ENCODE measurements at regions not wholly inside any gene's neighbourhood (a gene's known extent, or its start where the extent isn't known, plus 50 kb on each side); places are given as distances from the start of the nearest gene placed in this dataset.

DNA sequence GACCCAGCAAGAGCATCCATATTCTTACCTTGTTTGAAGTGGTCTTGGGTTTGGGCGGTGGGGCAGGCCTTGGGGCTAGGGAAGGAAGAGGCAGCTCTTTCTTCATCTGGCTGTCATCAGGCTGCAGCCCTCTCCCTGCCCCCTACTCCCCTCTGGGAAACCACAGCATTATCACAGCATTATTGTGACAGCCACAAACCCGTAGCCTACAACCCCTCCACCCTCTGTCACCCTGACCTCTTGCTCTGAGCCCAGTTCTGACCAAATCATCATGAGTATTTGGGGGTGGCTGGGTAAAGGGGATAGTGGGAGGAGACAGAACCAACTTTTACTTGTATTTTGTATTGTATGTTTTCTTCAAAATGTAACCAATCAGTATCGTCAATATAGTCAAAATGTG, 94.3 kb upstream of the ARRDC3 start:
- ATAC-seq (no peak), FAIRE-seq (no peak), DNase-seq (ENCODE audit: low read depth, low spot score) (no peak)
- H3K4me1 ChIP-seq (ENCODE audit: control insufficient read depth, insufficient read depth, low read length) = no peaks in the 10 kb centered on the region
- no peaks in the 10 kb centered on the region for H4K20me1 ChIP-seq (ENCODE audit: control insufficient read depth, insufficient read depth)
- CTCF ChIA-PET = no interaction called here
- no peak overlapping the region for H3K4me2 ChIP-seq (ENCODE audit: control insufficient read depth, insufficient read depth)
- no peaks in the 10 kb centered on the region for H3K9me3 ChIP-seq (replicated peaks; ENCODE audit: control insufficient read depth, insufficient read depth, low read length)
- RAD21 ChIA-PET (ENCODE audit: unreplicated experiment) = no interaction called here
- no peaks in the 10 kb centered on the region for H3K27me3 ChIP-seq (replicated peaks in 1 of 2; ENCODE audit: control insufficient read depth in 2 of 2, insufficient read depth in 2 of 2, low read length in 1 of 2)
- POLR2A ChIA-PET = no interaction called here
- no peaks in the 10 kb centered on the region for H3K79me2 ChIP-seq (ENCODE audit: control insufficient read depth, insufficient read depth, low read length)
- in situ Hi-C loops (cut with MboI) (no loop called here), intact Hi-C loops (cut with micrococcal nuclease; ENCODE audit: unreplicated experiment) (no loop called here)
- 41% methylated on average over 3 of the region's 3 CpGs for WGBS (ENCODE audit: insufficient coverage, insufficient replicate concordance, low lambda C conversion rate, missing lambda C conversion rate)
- H3K9ac ChIP-seq (ENCODE audit: control insufficient read depth, insufficient read depth, low read length) = no peak overlapping the region
- BruUV-seq (replicated peaks) = no TSS peak
- no peaks in the 10 kb centered on the region for H3K36me3 ChIP-seq (ENCODE audit: control insufficient read depth in 2 of 2, insufficient read depth in 2 of 2, low read length in 1 of 2)
- H3K4me3 ChIP-seq = no peak overlapping the region
- SMC1A ChIA-PET (ENCODE audit: uncharacterized antibody, unreplicated experiment) = no interaction called here
- H2AFZ ChIP-seq (ENCODE audit: control insufficient read depth, low read depth, low read length) = no peak overlapping the region
- no peak overlapping the region for H3K27ac ChIP-seq (ENCODE audit: control insufficient read depth, insufficient read depth)
- TF ChIP-seq YY1 (IDR thresholded peaks at IDR 0.05; ENCODE audit: low read depth, low read length) (no peak), ZNF217 (IDR thresholded peaks at IDR 0.05) (no peak), BACH1 (IDR thresholded peaks at IDR 0.05; ENCODE audit: borderline replicate concordance) (no peak), JUND (IDR thresholded peaks at IDR 0.05; ENCODE audit: low read depth, low read length) (no peak), KAT2A (conservative IDR thresholded peaks at IDR 0.05; ENCODE audit: control insufficient read depth, low read depth, low read length) (no peak), SUZ12 (IDR thresholded peaks at IDR 0.05; ENCODE audit: unreplicated experiment) (no peak), ZZZ3 (IDR thresholded peaks at IDR 0.05; ENCODE audit: control insufficient read depth, insufficient read length, low read depth) (no peak), CHD1 (IDR thresholded peaks at IDR 0.05; ENCODE audit: low read depth, low read length) (no peak), PAX8 (IDR thresholded peaks at IDR 0.05) (no peak), TCF7 (IDR thresholded peaks at IDR 0.05; ENCODE audit: borderline replicate concordance) (no peak), JUNB (IDR thresholded peaks at IDR 0.05) (no peak), CHD2 (IDR thresholded peaks at IDR 0.05; ENCODE audit: borderline replicate concordance, low read depth, low read length) (no peak), NR2C1 (IDR thresholded peaks at IDR 0.05) (no peak), LARP7 (IDR thresholded peaks at IDR 0.05) (no peak)
- TF ChIP-seq, protein P1, sequence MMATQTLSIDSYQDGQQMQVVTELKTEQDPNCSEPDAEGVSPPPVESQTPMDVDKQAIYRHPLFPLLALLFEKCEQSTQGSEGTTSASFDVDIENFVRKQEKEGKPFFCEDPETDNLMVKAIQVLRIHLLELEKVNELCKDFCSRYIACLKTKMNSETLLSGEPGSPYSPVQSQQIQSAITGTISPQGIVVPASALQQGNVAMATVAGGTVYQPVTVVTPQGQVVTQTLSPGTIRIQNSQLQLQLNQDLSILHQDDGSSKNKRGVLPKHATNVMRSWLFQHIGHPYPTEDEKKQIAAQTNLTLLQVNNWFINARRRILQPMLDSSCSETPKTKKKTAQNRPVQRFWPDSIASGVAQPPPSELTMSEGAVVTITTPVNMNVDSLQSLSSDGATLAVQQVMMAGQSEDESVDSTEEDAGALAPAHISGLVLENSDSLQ (IDR thresholded peaks at IDR 0.05) = no peak
- TF ChIP-seq, protein P2, sequence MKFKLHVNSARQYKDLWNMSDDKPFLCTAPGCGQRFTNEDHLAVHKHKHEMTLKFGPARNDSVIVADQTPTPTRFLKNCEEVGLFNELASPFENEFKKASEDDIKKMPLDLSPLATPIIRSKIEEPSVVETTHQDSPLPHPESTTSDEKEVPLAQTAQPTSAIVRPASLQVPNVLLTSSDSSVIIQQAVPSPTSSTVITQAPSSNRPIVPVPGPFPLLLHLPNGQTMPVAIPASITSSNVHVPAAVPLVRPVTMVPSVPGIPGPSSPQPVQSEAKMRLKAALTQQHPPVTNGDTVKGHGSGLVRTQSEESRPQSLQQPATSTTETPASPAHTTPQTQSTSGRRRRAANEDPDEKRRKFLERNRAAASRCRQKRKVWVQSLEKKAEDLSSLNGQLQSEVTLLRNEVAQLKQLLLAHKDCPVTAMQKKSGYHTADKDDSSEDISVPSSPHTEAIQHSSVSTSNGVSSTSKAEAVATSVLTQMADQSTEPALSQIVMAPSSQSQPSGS (IDR thresholded peaks at IDR 0.05; ENCODE audit: low read length) = no peak
- TF ChIP-seq, protein P3, sequence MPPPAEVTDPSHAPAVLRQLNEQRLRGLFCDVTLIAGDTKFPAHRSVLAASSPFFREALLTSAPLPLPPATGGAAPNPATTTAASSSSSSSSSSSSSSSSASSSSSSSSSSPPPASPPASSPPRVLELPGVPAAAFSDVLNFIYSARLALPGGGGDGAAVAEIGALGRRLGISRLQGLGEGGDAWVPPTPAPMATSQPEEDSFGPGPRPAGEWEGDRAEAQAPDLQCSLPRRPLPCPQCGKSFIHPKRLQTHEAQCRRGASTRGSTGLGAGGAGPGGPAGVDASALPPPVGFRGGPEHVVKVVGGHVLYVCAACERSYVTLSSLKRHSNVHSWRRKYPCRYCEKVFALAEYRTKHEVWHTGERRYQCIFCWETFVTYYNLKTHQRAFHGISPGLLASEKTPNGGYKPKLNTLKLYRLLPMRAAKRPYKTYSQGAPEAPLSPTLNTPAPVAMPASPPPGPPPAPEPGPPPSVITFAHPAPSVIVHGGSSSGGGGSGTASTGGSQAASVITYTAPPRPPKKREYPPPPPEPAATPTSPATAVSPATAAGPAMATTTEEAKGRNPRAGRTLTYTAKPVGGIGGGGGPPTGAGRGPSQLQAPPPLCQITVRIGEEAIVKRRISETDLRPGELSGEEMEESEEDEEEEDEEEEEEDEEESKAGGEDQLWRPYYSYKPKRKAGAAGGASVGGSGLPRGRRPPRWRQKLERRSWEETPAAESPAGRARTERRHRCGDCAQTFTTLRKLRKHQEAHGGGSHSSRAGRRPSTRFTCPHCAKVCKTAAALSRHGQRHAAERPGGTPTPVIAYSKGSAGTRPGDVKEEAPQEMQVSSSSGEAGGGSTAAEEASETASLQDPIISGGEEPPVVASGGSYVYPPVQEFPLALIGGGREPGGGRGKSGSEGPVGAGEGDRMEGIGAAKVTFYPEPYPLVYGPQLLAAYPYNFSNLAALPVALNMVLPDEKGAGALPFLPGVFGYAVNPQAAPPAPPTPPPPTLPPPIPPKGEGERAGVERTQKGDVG (CRISPR knock-in tag; IDR thresholded peaks at IDR 0.05) = no peak
- TF ChIP-seq, protein P4, sequence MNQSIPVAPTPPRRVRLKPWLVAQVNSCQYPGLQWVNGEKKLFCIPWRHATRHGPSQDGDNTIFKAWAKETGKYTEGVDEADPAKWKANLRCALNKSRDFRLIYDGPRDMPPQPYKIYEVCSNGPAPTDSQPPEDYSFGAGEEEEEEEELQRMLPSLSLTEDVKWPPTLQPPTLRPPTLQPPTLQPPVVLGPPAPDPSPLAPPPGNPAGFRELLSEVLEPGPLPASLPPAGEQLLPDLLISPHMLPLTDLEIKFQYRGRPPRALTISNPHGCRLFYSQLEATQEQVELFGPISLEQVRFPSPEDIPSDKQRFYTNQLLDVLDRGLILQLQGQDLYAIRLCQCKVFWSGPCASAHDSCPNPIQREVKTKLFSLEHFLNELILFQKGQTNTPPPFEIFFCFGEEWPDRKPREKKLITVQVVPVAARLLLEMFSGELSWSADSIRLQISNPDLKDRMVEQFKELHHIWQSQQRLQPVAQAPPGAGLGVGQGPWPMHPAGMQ (IDR thresholded peaks at IDR 0.05; ENCODE audit: borderline replicate concordance) = no peak
- TF ChIP-seq, protein P5, sequence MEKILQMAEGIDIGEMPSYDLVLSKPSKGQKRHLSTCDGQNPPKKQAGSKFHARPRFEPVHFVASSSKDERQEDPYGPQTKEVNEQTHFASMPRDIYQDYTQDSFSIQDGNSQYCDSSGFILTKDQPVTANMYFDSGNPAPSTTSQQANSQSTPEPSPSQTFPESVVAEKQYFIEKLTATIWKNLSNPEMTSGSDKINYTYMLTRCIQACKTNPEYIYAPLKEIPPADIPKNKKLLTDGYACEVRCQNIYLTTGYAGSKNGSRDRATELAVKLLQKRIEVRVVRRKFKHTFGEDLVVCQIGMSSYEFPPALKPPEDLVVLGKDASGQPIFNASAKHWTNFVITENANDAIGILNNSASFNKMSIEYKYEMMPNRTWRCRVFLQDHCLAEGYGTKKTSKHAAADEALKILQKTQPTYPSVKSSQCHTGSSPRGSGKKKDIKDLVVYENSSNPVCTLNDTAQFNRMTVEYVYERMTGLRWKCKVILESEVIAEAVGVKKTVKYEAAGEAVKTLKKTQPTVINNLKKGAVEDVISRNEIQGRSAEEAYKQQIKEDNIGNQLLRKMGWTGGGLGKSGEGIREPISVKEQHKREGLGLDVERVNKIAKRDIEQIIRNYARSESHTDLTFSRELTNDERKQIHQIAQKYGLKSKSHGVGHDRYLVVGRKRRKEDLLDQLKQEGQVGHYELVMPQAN (conservative IDR thresholded peaks at IDR 0.05) = no peak

Measured in GM12878 (cell line).